H1 (cell line): ENCODE measurements at regions not wholly inside any gene's neighbourhood (a gene's known extent, or its start where the extent isn't known, plus 50 kb on each side); places are given as distances from the start of the nearest gene placed in this dataset.

Experiments
- ATF2 ChIP-seq: IDR thresholded peaks from 2 replicates; pipeline ENCODE4 v1.6.1; 2012; ENCODE audit warnings: low read length, inconsistent platforms
- CTBP2 ChIP-seq: IDR thresholded peaks from 2 replicates; pipeline ENCODE4 v1.7.0; 2011; ENCODE audit warnings: borderline replicate concordance, mild to moderate bottlenecking, moderate library complexity, mixed read lengths, low read length; ENCODE audit not compliant: insufficient read depth, insufficient read length
- GABPA ChIP-seq: IDR thresholded peaks from 2 replicates; pipeline ENCODE4 v1.6.1; 2011; ENCODE audit warnings: mild to moderate bottlenecking, low read length, moderate library complexity, borderline replicate concordance; ENCODE audit not compliant: insufficient read depth
- GTF2F1 ChIP-seq: IDR thresholded peaks from 2 replicates; pipeline ENCODE4 v1.6.1; 2012; ENCODE audit warnings: low read depth, low read length, improper control_type of control experiment, borderline replicate concordance
- MAX ChIP-seq: IDR thresholded peaks from 2 replicates; pipeline ENCODE4 v1.6.1; 2012; ENCODE audit warnings: inconsistent platforms
- RAD21 ChIP-seq, 2 experiments: IDR thresholded peaks in 1 of 2; conservative IDR thresholded peaks in 1 of 2; 2 replicates each; pipeline ENCODE4 v1.6.1; 2011; ENCODE audit warnings: low read depth in 2 of 2, low read length in 2 of 2, improper control_type of control experiment in 1 of 2, inconsistent platforms in 1 of 2, mild to moderate bottlenecking in 1 of 2, moderate library complexity in 1 of 2
- TAF1 ChIP-seq: IDR thresholded peaks from 2 replicates; pipeline ENCODE4 v1.6.1; 2011; ENCODE audit warnings: mild to moderate bottlenecking, low read depth, low read length

GRCh38 chr10:45183174-45183573 lies 132.2 kb downstream of the OR13A1 start (continued):
- TF ChIP-seq CTBP2 (no peak), MAX (no peak), GABPA (no peak), RAD21 (IDR thresholded peaks at IDR 0.05 in 1 of 2, conservative IDR thresholded peaks at IDR 0.05 in 1 of 2; ENCODE audit: low read depth in 2 of 2, low read length in 2 of 2) (no peak), ATF2 (no peak), GTF2F1 (no peak), TAF1 (no peak)
